ENCODE measurements at regions not wholly inside any gene's neighbourhood (a gene's known extent, or its start where the extent isn't known, plus 50 kb on each side); places are given as distances from the start of the nearest gene placed in this dataset.

DNA sequence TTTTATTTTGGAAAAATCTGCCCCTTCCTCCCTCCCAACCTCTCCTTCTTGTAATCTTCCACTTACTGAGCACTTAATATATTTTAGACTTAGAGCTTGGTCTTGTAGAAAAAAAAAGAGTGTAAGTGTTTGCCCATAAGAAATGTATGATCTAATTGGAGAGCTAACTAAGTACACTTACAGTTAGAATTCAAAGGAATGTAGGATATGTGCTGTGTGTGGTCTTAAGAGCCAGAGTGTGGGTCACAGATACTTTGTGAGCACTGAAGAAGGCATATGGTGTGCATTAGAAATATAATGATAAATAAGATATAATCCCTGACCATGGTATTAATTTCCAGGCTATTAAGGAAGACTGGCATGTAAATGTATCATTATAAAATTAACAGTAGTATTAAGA is 91.8 kb upstream of the ZNF521 start:
- no peak for DNase-seq (ENCODE audit: low read depth)

DNA sequence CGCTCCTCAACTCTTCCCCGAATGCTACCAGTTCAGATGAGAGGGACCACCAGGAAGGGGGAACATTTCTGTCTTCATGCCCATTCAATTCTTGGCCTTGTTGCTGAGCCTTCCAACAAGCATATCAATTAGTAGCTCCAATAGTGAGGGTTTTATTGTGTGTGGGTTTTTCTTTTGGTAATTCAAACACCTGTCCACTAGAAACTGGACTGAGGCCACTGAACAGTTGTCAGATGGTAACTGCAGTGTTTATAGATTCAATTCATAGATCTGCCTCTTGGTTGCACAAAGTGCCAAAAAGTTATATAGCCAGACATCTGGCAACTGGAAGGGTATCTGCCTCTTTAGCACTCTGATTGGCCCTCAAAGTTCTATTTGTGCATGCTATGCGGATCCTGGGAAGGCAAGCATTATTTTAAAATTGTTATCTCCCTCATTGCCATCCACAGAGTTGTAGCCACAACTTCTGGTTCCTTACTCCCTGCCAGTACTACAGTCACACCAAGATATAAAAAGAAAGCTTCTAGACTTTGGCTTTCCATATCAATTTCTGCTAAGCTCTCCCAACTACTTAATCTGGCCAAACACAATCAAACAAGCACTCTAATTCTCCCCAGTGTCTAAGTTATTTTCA is 83.3 kb upstream of the ZNF521 start:
- DNase-seq (ENCODE audit: low read depth): no peak

DNA sequence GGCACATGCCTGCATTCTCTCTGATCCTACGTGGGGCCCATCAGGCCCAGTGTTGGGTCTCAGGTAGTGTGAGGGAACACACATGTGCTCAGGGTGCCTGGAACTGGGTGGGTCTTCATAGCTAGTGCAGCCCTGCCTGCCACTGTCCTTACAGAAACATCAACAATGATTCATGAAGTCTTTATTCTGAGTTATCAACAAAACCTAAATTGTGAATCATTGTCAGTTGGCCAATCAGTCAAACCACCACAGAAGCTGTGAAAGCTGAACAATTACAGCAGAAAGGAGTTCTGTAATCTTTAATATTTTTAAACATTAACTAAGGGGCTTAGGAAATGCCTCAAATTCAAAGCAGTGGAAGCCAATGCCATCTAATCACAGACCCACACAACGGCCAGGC is 82.8 kb upstream of the ZNF521 start:
- DNase-seq (ENCODE audit: low read depth): no peak

DNA sequence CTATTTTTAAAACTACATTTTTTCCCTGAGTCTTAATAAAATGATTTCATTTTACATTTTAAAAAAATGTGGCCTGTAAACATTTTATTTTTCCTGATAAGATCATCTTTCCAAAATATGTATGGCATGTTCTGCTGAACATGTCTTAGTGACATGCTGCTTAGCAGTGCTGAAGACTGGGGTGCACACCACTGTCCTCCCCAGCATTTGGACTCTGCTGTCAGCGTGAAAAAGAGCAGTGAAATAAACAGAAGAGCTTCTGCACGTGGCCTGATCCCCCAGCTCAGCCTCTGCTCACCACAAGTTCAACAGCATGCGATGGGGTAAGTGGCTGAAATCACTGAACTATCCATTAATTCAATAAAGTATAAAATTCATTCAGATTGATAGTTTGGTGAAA is 81.6 kb upstream of the ZNF521 start:
- no peak for DNase-seq (ENCODE audit: low read depth)

DNA sequence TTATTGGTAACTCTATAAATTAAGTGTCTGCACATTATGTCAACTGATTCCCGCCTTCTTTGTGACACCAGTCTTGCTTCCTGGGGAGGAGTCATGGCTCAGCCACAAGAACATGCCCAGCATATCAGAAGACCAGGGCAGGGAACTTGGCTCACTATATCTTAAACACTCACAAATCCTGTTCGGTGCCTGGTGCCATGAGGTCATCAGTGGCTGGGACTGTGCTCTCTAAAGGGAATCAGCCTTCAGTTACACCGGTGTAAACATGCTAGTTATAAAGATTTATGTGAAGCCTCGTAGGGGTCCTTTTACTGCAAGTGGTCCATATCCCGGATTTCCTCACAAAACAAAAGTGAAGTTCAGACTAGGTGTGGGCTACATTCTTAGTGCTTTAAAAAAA is 73.1 kb upstream of the ZNF521 start:
- DNase-seq (ENCODE audit: low read depth): no peak

DNA sequence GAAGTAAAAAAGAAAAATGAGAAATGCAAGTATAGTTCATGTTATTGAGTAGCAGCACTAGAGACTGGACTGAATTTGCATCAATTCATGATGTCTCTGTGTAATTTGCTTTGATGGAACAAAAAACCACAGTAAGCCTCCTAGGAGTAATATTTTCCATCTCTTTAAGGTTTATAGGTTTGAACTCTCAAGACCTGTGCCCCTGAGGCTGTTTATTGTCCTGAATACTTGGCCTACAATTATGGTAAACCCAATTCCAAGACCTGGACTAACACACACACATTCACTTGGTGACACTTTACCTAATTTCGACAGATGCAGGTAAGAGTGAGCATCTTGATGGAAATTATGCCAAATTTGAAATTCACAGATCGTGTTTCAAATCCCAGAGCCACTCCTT is 71.8 kb upstream of the ZNF521 start:
- DNase-seq (ENCODE audit: low read depth): no peak

DNA sequence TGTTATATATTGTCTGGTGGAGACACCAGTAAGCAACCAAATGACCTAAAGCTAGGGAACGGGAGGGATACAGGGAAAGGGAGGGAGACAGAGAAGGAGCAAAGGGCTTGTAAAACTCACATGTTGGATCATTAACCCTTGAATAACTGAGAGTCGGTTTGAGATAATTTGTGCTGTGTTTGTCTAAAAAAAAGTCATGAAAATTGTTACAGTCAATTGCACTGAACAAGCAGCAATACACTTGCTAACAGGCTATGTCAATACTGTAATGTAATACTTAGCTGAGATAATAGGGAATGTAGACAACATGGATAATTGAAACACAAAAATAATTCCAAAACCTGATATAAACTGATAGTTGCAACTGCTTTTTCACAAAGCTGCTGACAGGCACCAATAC is 71.3 kb upstream of the ZNF521 start:
- DNase-seq (ENCODE audit: low read depth): no peak

DNA sequence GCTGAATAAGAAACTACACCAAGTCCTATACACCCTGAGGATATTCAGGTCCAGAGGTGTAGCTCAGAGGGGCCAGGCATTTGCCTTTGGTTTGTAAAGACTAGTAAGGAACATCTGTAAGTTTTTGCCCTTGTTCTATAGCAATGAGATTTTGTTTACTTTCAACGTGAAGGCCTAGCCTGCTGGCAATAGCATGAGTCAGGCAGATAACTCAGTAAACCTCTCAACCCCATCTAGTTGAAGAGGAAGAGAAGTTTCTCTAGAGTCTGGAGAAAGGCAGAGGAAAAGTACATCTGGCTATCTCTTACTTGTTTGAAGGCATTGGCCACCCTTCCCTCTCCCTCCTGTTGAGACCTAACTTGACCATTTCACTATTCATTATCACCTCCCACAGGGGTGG is 70.3 kb upstream of the ZNF521 start:
- DNase-seq (ENCODE audit: low read depth): no peak

DNA sequence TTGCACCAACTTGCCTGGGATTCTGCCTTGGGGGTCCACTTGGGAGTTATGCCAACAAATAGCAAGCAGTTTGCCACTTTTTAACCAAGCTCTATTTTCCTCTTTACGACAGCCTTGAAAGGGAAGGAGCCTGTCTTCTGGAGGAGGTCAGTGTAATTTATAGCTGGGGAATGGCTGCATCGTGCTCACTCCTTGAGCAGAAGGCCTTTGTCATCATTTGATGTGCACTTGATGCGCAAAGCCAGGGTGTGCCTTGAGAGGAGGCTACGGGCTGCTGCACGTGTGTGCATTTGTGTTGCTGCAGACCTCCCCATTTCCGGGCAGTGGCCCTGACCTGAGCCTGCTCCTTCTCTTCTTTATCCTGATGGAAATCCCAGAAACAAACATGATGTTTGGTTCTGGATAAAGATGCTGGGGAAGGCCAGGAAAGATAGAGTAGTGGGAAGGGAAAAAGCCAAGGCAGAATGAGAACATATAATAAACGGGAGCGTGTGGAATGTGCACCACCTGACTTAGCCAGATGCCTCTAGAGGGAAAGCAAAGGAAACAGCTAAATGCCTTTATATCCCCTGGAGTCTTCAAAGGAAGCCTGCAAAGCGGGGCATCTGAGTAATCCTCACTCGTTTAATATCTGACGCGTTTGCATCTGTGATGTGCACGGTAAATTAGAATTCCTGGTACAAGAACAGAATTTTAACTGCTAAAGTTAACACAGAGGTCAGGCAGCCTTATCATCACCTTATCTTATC is 68.3 kb upstream of the ZNF521 start:
- no peak for DNase-seq (ENCODE audit: low read depth)

DNA sequence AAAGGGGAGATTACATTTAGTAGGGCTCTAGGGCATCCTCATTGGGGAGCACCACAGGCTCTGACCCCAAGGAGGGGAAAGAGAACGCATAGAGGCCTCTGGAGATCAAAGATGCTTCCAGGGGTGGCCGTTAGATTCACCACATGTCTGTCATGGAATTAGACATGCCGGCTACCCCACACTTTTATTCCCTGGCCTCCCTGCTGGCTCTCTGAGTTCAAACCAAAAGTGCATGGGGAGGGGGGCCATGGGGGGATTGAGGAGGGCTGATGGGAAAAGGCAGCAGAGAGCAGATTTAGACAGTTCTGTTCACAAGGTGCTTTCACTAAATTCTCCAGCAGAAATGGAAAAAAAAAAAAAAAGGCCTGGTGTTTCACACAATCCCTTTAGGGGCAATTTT is 64.4 kb upstream of the ZNF521 start:
- DNase-seq (ENCODE audit: low read depth): no peak

DNA sequence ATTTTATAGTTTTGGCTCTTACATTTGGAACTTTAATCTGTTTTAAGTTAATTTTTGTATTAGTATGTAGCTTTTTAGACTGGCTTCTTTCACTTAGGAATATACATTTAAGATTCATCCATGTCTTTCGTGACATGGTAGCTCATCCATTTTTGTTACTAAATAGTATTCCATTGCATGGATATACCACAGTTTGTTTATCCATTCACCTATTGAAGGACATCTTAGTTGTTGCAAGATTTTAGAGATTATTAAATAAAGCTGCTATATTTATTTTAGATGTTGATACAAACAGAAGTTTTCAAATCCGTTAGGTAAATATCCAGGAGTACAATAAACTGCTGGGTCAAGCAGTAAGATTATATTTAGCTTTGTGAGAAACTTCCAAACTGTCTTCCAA is 58.0 kb upstream of the ZNF521 start:
- no peak for DNase-seq (ENCODE audit: low read depth)

DNA sequence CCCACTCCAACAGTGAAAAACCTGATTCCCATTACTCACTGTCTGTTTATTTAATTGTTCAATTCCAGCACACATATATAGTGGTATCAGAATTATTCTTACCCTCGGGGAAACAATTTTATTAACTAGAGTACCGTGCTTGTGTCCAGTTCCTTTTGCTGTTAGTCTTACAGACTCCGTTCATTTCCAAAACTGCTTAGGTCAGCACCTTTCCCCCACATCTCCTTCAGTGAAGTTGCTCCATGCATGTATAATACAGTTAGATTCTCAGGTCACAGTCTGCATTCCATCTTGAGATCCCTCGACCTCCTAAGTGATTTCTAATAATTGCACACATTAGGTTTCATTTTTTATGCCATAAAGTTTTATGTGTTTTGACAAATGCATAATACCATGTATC is 56.3 kb upstream of the ZNF521 start:
- no peak for DNase-seq (ENCODE audit: low read depth)
